CD14-positive monocyte (primary cell): ENCODE measurements at regions not wholly inside any gene's neighbourhood (a gene's known extent, or its start where the extent isn't known, plus 50 kb on each side); places are given as distances from the start of the nearest gene placed in this dataset.

Experiments used
- DNase-seq, 3 donors: peaks; one replicate each; pipeline ENCODE4 v3.0.0-alpha.2; 2011 to 2022
- H2AFZ ChIP-seq: 2 replicates; pipeline ENCODE4 v1.6.0; 2012; ENCODE audit warnings: mild to moderate bottlenecking, low read depth, low read length, inconsistent platforms; ENCODE audit not compliant: insufficient read depth, poor library complexity, severe bottlenecking
- H3K27ac ChIP-seq, 2 donors: 1 replicate in 1 of 2; 2 replicates in 1 of 2; pipeline ENCODE4 v1.5.1; 2012 to 2013; ENCODE audit warnings: low read length in 2 of 2, control low read depth in 1 of 2, inconsistent platforms in 1 of 2, low read depth in 1 of 2, mild to moderate bottlenecking in 1 of 2
- H3K27me3 ChIP-seq, 2 donors: one replicate each; pipeline versions ENCODE4 v1.6.0 to v1.6.1; 2011 to 2013; ENCODE audit warnings: low read length in 2 of 2; ENCODE audit not compliant: control insufficient read depth in 2 of 2, insufficient read depth in 2 of 2
- H3K36me3 ChIP-seq, 2 donors: replicated peaks in 1 of 2; 1 replicate in 1 of 2; 2 replicates in 1 of 2; pipeline versions ENCODE4 v1.5.1 to v1.6.1; 2012 to 2013; ENCODE audit warnings: low read length in 2 of 2, control low read depth in 1 of 2, inconsistent platforms in 1 of 2, mild to moderate bottlenecking in 1 of 2; ENCODE audit not compliant: insufficient read depth in 2 of 2, control insufficient read depth in 1 of 2
- H3K4me1 ChIP-seq, 2 donors: 1 replicate in 1 of 2; 2 replicates in 1 of 2; pipeline versions ENCODE4 v1.5.1 to v1.6.1; 2012 to 2013; ENCODE audit warnings: low read length in 2 of 2, control low read depth in 1 of 2, inconsistent platforms in 1 of 2, mild to moderate bottlenecking in 1 of 2, moderate library complexity in 1 of 2; ENCODE audit not compliant: insufficient read depth in 2 of 2, control insufficient read depth in 1 of 2
- H3K4me2 ChIP-seq: replicated peaks from 2 replicates; pipeline ENCODE3; 2012; ENCODE audit warnings: low read length, moderate library complexity, mild to moderate bottlenecking; ENCODE audit not compliant: poor library complexity, severe bottlenecking; ENCODE audit errors: extremely low read depth
- H3K4me3 ChIP-seq, 3 experiments: fragments of 200-600 bp in 1 of 3; sonication (generic) in 1 of 3; replicated peaks in 1 of 3; 1 replicate in 2 of 3; 2 replicates in 1 of 3; pipeline ENCODE4 v1.5.1; 2011 to 2013; ENCODE audit warnings: low read length in 3 of 3, mild to moderate bottlenecking in 3 of 3, control low read depth in 2 of 3, low read depth in 2 of 3, inconsistent platforms in 1 of 3, moderate library complexity in 1 of 3
- H3K79me2 ChIP-seq: 2 replicates; pipeline ENCODE4 v1.6.0; 2012; ENCODE audit warnings: mild to moderate bottlenecking, control low read depth, inconsistent platforms, low read length, moderate library complexity; ENCODE audit not compliant: insufficient read depth
- H3K9ac ChIP-seq: 2 replicates; pipeline ENCODE4 v1.6.0; 2017; ENCODE audit warnings: low read length, mild to moderate bottlenecking; ENCODE audit not compliant: insufficient read depth, poor library complexity, severe bottlenecking
- H3K9me3 ChIP-seq, 2 donors: replicated peaks in 1 of 2; 1 replicate in 1 of 2; 2 replicates in 1 of 2; pipeline versions ENCODE4 v1.5.1 to v1.6.1; 2012 to 2013; ENCODE audit warnings: low read length in 2 of 2, control low read depth in 1 of 2; ENCODE audit not compliant: control insufficient read depth in 1 of 2, insufficient read depth in 1 of 2
- H4K20me1 ChIP-seq: 2 replicates; pipeline ENCODE4 v1.6.0; 2012; ENCODE audit warnings: mild to moderate bottlenecking, low read length, control low read depth, moderate library complexity; ENCODE audit not compliant: insufficient read depth
- H3K27ac Mint-ChIP-seq, 7 donors: one replicate each; pipeline ENCODE4 v1.8.0; 2020; ENCODE audit warnings: mild to moderate bottlenecking in 7 of 7, mixed read lengths in 7 of 7, moderate library complexity in 6 of 7, inconsistent platforms in 2 of 7
- H3K27me3 Mint-ChIP-seq, 3 donors: one replicate each; pipeline ENCODE4 v1.8.0; 2021 to 2022; ENCODE audit warnings: low read depth in 3 of 3, mild to moderate bottlenecking in 3 of 3, mixed read lengths in 3 of 3, moderate library complexity in 3 of 3, inconsistent platforms in 1 of 3
- H3K36me3 Mint-ChIP-seq, 2 donors: one replicate each; pipeline ENCODE4 v1.8.0; 2020; ENCODE audit warnings: mixed read lengths in 2 of 2, inconsistent platforms in 1 of 2, mild to moderate bottlenecking in 1 of 2
- H3K4me1 Mint-ChIP-seq: one replicate; pipeline ENCODE4 v1.8.0; 2020; ENCODE audit warnings: mild to moderate bottlenecking, mixed read lengths
- H3K4me3 Mint-ChIP-seq, 2 donors: one replicate each; pipeline ENCODE4 v1.8.0; 2020; ENCODE audit warnings: mild to moderate bottlenecking in 2 of 2, mixed read lengths in 2 of 2, moderate library complexity in 1 of 2
- H3K9me3 Mint-ChIP-seq, 7 donors: one replicate each; pipeline ENCODE4 v1.8.0; 2020 to 2022; ENCODE audit warnings: mixed read lengths in 7 of 7, mild to moderate bottlenecking in 6 of 7, moderate library complexity in 6 of 7, inconsistent platforms in 2 of 7
- CTCF ChIP-seq: fragments of 200-600 bp; IDR thresholded peaks from one replicate; pipeline ENCODE4 v1.8.0; 2022; ENCODE audit warnings: antibody characterized with exemption, mild to moderate bottlenecking
- WGBS: methylation state at CpG from one replicate; pipeline ENCODE4 v1.1.5; 2013; ENCODE audit warnings: missing lambda C conversion rate; ENCODE audit not compliant: insufficient coverage; 5-methylcytosine and 5-hydroxymethylcytosine counted together
- intact Hi-C, 2 donors: fragments of 100-400 bp; cut with micrococcal nuclease; formaldehyde crosslinking; loops; one replicate each; pipeline versions ENCODE4 v1.15.0 to v1.15.1; 2023

GRCh38 chrX:128717635-128718578 is 665.7 kb upstream of the ACTRT1 start:
- H3K27ac ChIP-seq, result no peak overlapping the region
- no peaks in the 10 kb centered on the region for H4K20me1 ChIP-seq
- no peak overlapping the region for H3K27ac Mint-ChIP-seq
- H3K36me3 ChIP-seq, result no peaks in the 10 kb centered on the region
- peaks cover 0 to 3% (median 2%) of the 10 kb centered on the region in 7 donors for H3K9me3 Mint-ChIP-seq
- no peaks in the 10 kb centered on the region for H3K9me3 ChIP-seq
- H3K79me2 ChIP-seq, result no peaks in the 10 kb centered on the region
- H3K4me3 ChIP-seq, result no peak overlapping the region
- H3K4me2 ChIP-seq, result no peak overlapping the region
- H3K4me3 Mint-ChIP-seq, result no peak overlapping the region
- H3K4me1 Mint-ChIP-seq, result no peaks in the 10 kb centered on the region
- no peak overlapping the region for H3K9ac ChIP-seq
- no peak overlapping the region for H2AFZ ChIP-seq
- H3K27me3 Mint-ChIP-seq, result no peaks in the 10 kb centered on the region
- TF ChIP-seq CTCF, result no peak
- intact Hi-C loops, result no loop called here
- DNase-seq, result no peak
- no peaks in the 10 kb centered on the region for H3K4me1 ChIP-seq
- WGBS, result no CpG with 5 or more reads among the region's 4 CpGs
- H3K27me3 ChIP-seq, result no peaks in the 10 kb centered on the region
- no peaks in the 10 kb centered on the region for H3K36me3 Mint-ChIP-seq

GRCh38 chrX:128714425-128714824 is 662.2 kb upstream of the ACTRT1 start:
- H3K36me3 ChIP-seq, result no peaks in the 10 kb centered on the region
- H3K27me3 ChIP-seq, result no peaks in the 10 kb centered on the region
- Mint-ChIP-seq H3K9me3 (peaks cover 0 to 2% (median 1%) of the 10 kb centered on the region in 7 donors), H3K4me1 (no peaks in the 10 kb centered on the region), H3K27ac (no peak overlapping the region), H3K4me3 (no peak overlapping the region), H3K36me3 (no peaks in the 10 kb centered on the region), H3K27me3 (no peaks in the 10 kb centered on the region)
- H3K79me2 ChIP-seq, result no peaks in the 10 kb centered on the region
- no peak overlapping the region for H3K27ac ChIP-seq
- H2AFZ ChIP-seq, result no peak overlapping the region
- WGBS, result 86% methylated on average over 5 of the region's 9 CpGs
- H4K20me1 ChIP-seq, result no peaks in the 10 kb centered on the region
- no peak for TF ChIP-seq CTCF
- H3K9ac ChIP-seq, result no peak overlapping the region
- no peak overlapping the region for H3K4me3 ChIP-seq
- H3K4me1 ChIP-seq, result no peaks in the 10 kb centered on the region
- H3K4me2 ChIP-seq, result no peak overlapping the region
- DNase-seq, result no peak
- intact Hi-C loops, result no loop called here
- no peaks in the 10 kb centered on the region for H3K9me3 ChIP-seq
